SK-N-SH (cell line): ENCODE measurements at regions not wholly inside any gene's neighbourhood (a gene's known extent, or its start where the extent isn't known, plus 50 kb on each side); places are given as distances from the start of the nearest gene placed in this dataset.

ENCODE experiments used
- CTCF ChIA-PET: fragments of 300-600, 350-600 bp; formaldehyde crosslinking; extraction: SDS; loops from one replicate; lab custom pipeline; 2021; lab: Yijun Ruan, JAX
- POLR2A ChIA-PET: fragments of 350-600 bp; sonication (Branson Sonifier 250); formaldehyde crosslinking; extraction: SDS; loops from one replicate; lab custom pipeline; 2020; ENCODE audit warnings: antibody characterized with exemption, inconsistent platforms; lab: Yijun Ruan, JAX
- DNase-seq: peaks from one replicate; pipeline ENCODE4 v3.0.0; 2012
- H2AFZ ChIP-seq: fragments of 200-600 bp; sonication (generic); 2 replicates; pipeline ENCODE4 v1.8.1; 2016; ENCODE audit warnings: antibody characterized with exemption, mild to moderate bottlenecking, low read depth
- H3F3A ChIP-seq: fragments of 200-600 bp; sonication (generic); replicated peaks from 2 replicates; pipeline ENCODE3; 2016; ENCODE audit warnings: antibody characterized with exemption, mild to moderate bottlenecking; ENCODE audit not compliant: insufficient read depth
- H3K27ac ChIP-seq, 2 experiments: fragments of 200-500 bp in 1 of 2; fragments of 200-600 bp in 1 of 2; sonication (Bioruptor generic) in 1 of 2; sonication (generic), shearing (Covaris generic) in 1 of 2; 2 replicates each; pipeline versions ENCODE4 v1.5.1 to v1.6.1; 2014 to 2016; ENCODE audit warnings: low read depth in 2 of 2, inconsistent platforms in 1 of 2, low read length in 1 of 2, mild to moderate bottlenecking in 1 of 2, mixed read lengths in 1 of 2
- H3K27me3 ChIP-seq: fragments of 200-600 bp; sonication (generic), shearing (Covaris generic); 2 replicates; pipeline ENCODE4 v1.6.1; 2016; ENCODE audit warnings: mixed run types; ENCODE audit not compliant: insufficient read depth
- H3K36me3 ChIP-seq, 2 experiments: fragments of 200-500 bp in 1 of 2; fragments of 200-600 bp in 1 of 2; sonication (Bioruptor generic) in 1 of 2; sonication (generic) in 1 of 2; replicated peaks in 1 of 2; 2 replicates each; pipeline versions ENCODE3 to v1.5.1; 2014 to 2016; ENCODE audit warnings: low read length in 1 of 2, mild to moderate bottlenecking in 1 of 2; ENCODE audit not compliant: insufficient read depth in 2 of 2, control insufficient read depth in 1 of 2
- H3K4me1 ChIP-seq, 2 experiments: fragments of 200-500 bp in 1 of 2; fragments of 200-600 bp in 1 of 2; sonication (Bioruptor generic) in 1 of 2; sonication (generic), shearing (Covaris generic) in 1 of 2; 2 replicates each; pipeline versions ENCODE4 v1.5.1 to v1.6.1; 2014 to 2016; ENCODE audit warnings: low read depth in 1 of 2, low read length in 1 of 2, mixed run types in 1 of 2; ENCODE audit not compliant: insufficient read depth in 2 of 2, control insufficient read depth in 1 of 2
- H3K4me2 ChIP-seq: fragments of 200-600 bp; sonication (generic), shearing (Covaris generic); 2 replicates; pipeline ENCODE4 v1.6.1; 2017; ENCODE audit warnings: mixed run types
- H3K4me3 ChIP-seq, 2 experiments: fragments of 200-500 bp in 1 of 2; fragments of 200-600 bp in 1 of 2; sonication (Bioruptor generic) in 1 of 2; sonication (generic), shearing (Covaris generic) in 1 of 2; 2 replicates each; pipeline versions ENCODE4 v1.5.1 to v1.8.1; 2014 to 2016; ENCODE audit warnings: low read depth in 2 of 2, inconsistent platforms in 1 of 2, low read length in 1 of 2, mild to moderate bottlenecking in 1 of 2, mixed read lengths in 1 of 2, moderate library complexity in 1 of 2
- H3K79me2 ChIP-seq: fragments of 200-600 bp; sonication (generic); 2 replicates; pipeline ENCODE4 v1.8.1; 2017; ENCODE audit warnings: mild to moderate bottlenecking; ENCODE audit not compliant: insufficient read depth
- H3K9ac ChIP-seq: fragments of 200-600 bp; sonication (generic); 2 replicates; pipeline ENCODE4 v1.6.1; 2017; ENCODE audit warnings: mixed run types
- H3K9me2 ChIP-seq: fragments of 200-600 bp; sonication (generic); 2 replicates; pipeline ENCODE4 v1.6.1; 2017; ENCODE audit warnings: mixed run types
- H3K9me3 ChIP-seq: fragments of 200-600 bp; sonication (generic); 2 replicates; pipeline ENCODE4 v1.6.1; 2017; ENCODE audit warnings: mixed run types, mild to moderate bottlenecking, moderate library complexity
- H4K20me1 ChIP-seq: fragments of 200-600 bp; sonication (generic); 2 replicates; pipeline ENCODE4 v1.6.1; 2017; ENCODE audit warnings: mild to moderate bottlenecking, mixed run types; ENCODE audit not compliant: insufficient read depth
- CTCF ChIP-seq: fragments of 200-600 bp; sonication (generic); IDR thresholded peaks from 2 replicates; pipeline ENCODE4 v1.6.1; 2017; ENCODE audit warnings: antibody characterized with exemption, mild to moderate bottlenecking, moderate library complexity
- EZH2phosphoT487 ChIP-seq: fragments of 200-600 bp; sonication (generic); IDR thresholded peaks from 2 replicates; pipeline ENCODE4 v1.6.1; 2017; ENCODE audit warnings: low read depth, mixed run types, mild to moderate bottlenecking, antibody characterized with exemption, moderate library complexity, borderline replicate concordance
- FOXM1 ChIP-seq: IDR thresholded peaks from 2 replicates; pipeline ENCODE4 v1.4.0; 2012; ENCODE audit warnings: low read depth, mild to moderate bottlenecking
- GATA2 ChIP-seq: sonication (generic); formaldehyde crosslinking; IDR thresholded peaks from 2 replicates; pipeline ENCODE4 v1.5.0; 2020; ENCODE audit warnings: mild to moderate bottlenecking, missing genetic modification reagents
- IRF3 ChIP-seq: fragments of 150-350 bp; IDR thresholded peaks from 2 replicates; pipeline ENCODE4 v1.6.1; 2016; ENCODE audit warnings: mild to moderate bottlenecking, low read depth, low read length
- JUND ChIP-seq: IDR thresholded peaks from 2 replicates; pipeline ENCODE4 v1.4.0; 2012
- MEF2A ChIP-seq: IDR thresholded peaks from 2 replicates; pipeline ENCODE4 v1.4.0; 2012; ENCODE audit warnings: low read depth, borderline replicate concordance
- MXI1 ChIP-seq: IDR thresholded peaks from 2 replicates; pipeline ENCODE4 v1.6.1; 2012; ENCODE audit warnings: mild to moderate bottlenecking, low read depth, low read length, improper control_type of control experiment
- POLR2AphosphoS5 ChIP-seq: IDR thresholded peaks from 2 replicates; pipeline ENCODE4 v1.6.1; 2012; ENCODE audit warnings: low read depth, low read length
- RCOR1 ChIP-seq: fragments of 150-350 bp; IDR thresholded peaks from 2 replicates; pipeline ENCODE4 v1.6.1; 2017; ENCODE audit warnings: antibody characterized with exemption, low read length
- RFX5 ChIP-seq: IDR thresholded peaks from 2 replicates; pipeline ENCODE4 v1.6.1; 2012; ENCODE audit warnings: mild to moderate bottlenecking, improper control_type of control experiment, low read length
- RXRA ChIP-seq: IDR thresholded peaks from 2 replicates; pipeline ENCODE4 v1.4.0; 2012; ENCODE audit warnings: low read depth, mild to moderate bottlenecking, borderline replicate concordance
- SIN3A ChIP-seq: IDR thresholded peaks from 2 replicates; pipeline ENCODE4 v1.6.1; 2012; ENCODE audit warnings: low read depth, mild to moderate bottlenecking, low read length, moderate library complexity, borderline replicate concordance
- SMC3 ChIP-seq: IDR thresholded peaks from 2 replicates; pipeline ENCODE4 v1.6.1; 2012; ENCODE audit warnings: low read depth, low read length, improper control_type of control experiment
- TAF1 ChIP-seq: IDR thresholded peaks from 2 replicates; pipeline ENCODE4 v1.6.1; 2012; ENCODE audit warnings: low read depth, mild to moderate bottlenecking, low read length, moderate library complexity, borderline replicate concordance
- TCF12 ChIP-seq: IDR thresholded peaks from 2 replicates; pipeline ENCODE4 v1.4.0; 2012
- TEAD4 ChIP-seq: IDR thresholded peaks from 2 replicates; pipeline ENCODE4 v1.4.0; 2012; ENCODE audit warnings: mild to moderate bottlenecking, borderline replicate concordance; ENCODE audit not compliant: insufficient read depth
- USF1 ChIP-seq: IDR thresholded peaks from 2 replicates; pipeline ENCODE4 v1.4.0; 2012; ENCODE audit warnings: low read depth, borderline replicate concordance
- WGBS: methylation state at CpG from one replicate; pipeline ENCODE4 v1.1.6; 2017; ENCODE audit warnings: low lambda C conversion rate; 5-methylcytosine and 5-hydroxymethylcytosine counted together

- TF ChIP-seq USF1: no peak
- no peak for TF ChIP-seq POLR2AphosphoS5
- no peak for TF ChIP-seq RXRA
- TF ChIP-seq MXI1: no peak
- no peak for TF ChIP-seq TCF12
- no peak for TF ChIP-seq RFX5
- TF ChIP-seq SMC3: no peak
Measured at GRCh38 chr5:35442885-35443639, 174.6 kb upstream of the SPEF2 start (continued).

GRCh38 chr5:35440409-35440808, 177.3 kb upstream of the SPEF2 start:
- CTCF ChIA-PET: no interaction called here
- POLR2A ChIA-PET: no interaction called here
- Histone ChIP-seq H3K4me3 (no peak overlapping the region), H3K9ac (no peak overlapping the region), H3K27ac (no peak overlapping the region), H3K9me2 (no peaks in the 10 kb centered on the region), H3K27me3 (no peaks in the 10 kb centered on the region), H3K4me2 (no peak overlapping the region), H3K79me2 (no peaks in the 10 kb centered on the region), H4K20me1 (no peaks in the 10 kb centered on the region), H3K9me3 (no peaks in the 10 kb centered on the region), H3K4me1 (no peaks in the 10 kb centered on the region), H2AFZ (no peak overlapping the region), H3F3A (no peaks in the 10 kb centered on the region), H3K36me3 (no peaks in the 10 kb centered on the region)
- WGBS: 38% methylated on average over 2 of the region's 2 CpGs
- no peak for DNase-seq
- TF ChIP-seq FOXM1 (no peak), SIN3A (no peak), TEAD4 (no peak), RCOR1 (no peak), IRF3 (no peak), EZH2phosphoT487 (no peak), SMC3 (no peak), JUND (no peak), CTCF (no peak), TAF1 (no peak), MEF2A (no peak), GATA2 (CRISPR knock-in tag) (no peak), RFX5 (no peak), RXRA (no peak), MXI1 (no peak)
